ENCODE measurements at regions not wholly inside any gene's neighbourhood (a gene's known extent, or its start where the extent isn't known, plus 50 kb on each side); places are given as distances from the start of the nearest gene placed in this dataset.

GRCh38 chr2:193796847-193797246 is 1602.1 kb upstream of the TMEFF2 start:
- no peaks in the 10 kb centered on the region for H3K4me1 ChIP-seq
- H3K27me3 ChIP-seq: no peaks in the 10 kb centered on the region
- H3K9me3 ChIP-seq: no peaks in the 10 kb centered on the region
- TF ChIP-seq CTCF (IDR thresholded peaks at IDR 0.05): no peak
- no peak for TF ChIP-seq POLR2A (IDR thresholded peaks at IDR 0.05)
- no peak overlapping the region for H3K27ac ChIP-seq
- no peak for DNase-seq
- 74 to 78% methylated on average over 1 of the region's 1 CpG for WGBS, 2 donors
- intact Hi-C loops (cut with DNase I): no loop called here
- H3K36me3 ChIP-seq: no peaks in the 10 kb centered on the region
- H3K4me3 ChIP-seq (replicated peaks in 1 of 3): no peak overlapping the region

- Histone ChIP-seq H3K4me3 (replicated peaks in 1 of 3) (no peak overlapping the region), H3K27me3 (no peaks in the 10 kb centered on the region), H3K36me3 (no peaks in the 10 kb centered on the region), H3K9me3 (no peaks in the 10 kb centered on the region), H3K4me1 (no peaks in the 10 kb centered on the region), H3K27ac (no peak overlapping the region)
- 72 to 88% methylated on average over 6 of the region's 6 CpGs for WGBS, 2 donors
- TF ChIP-seq CTCF (IDR thresholded peaks at IDR 0.05) (no peak), POLR2A (IDR thresholded peaks at IDR 0.05) (no peak)
- intact Hi-C loops (cut with DNase I): no loop called here
- DNase-seq: no peak
Observed at GRCh38 chr2:193793914-193794313, 1599.2 kb upstream of the TMEFF2 start.

- WGBS, 2 donors: 55 to 69% methylated on average over 2 of the region's 2 CpGs
- Histone ChIP-seq H3K36me3 (no peaks in the 10 kb centered on the region), H3K27ac (no peak overlapping the region), H3K4me3 (replicated peaks in 1 of 3) (no peak overlapping the region), H3K27me3 (no peaks in the 10 kb centered on the region), H3K4me1 (no peaks in the 10 kb centered on the region), H3K9me3 (no peaks in the 10 kb centered on the region)
- intact Hi-C loops (cut with DNase I): no loop called here
- no peak for TF ChIP-seq POLR2A (IDR thresholded peaks at IDR 0.05)
- TF ChIP-seq CTCF (IDR thresholded peaks at IDR 0.05): no peak
- DNase-seq: no peak
Observed at GRCh38 chr2:193783681-193784080, 1588.9 kb upstream of the TMEFF2 start.

GRCh38 chr2:193778293-193778692 is 1583.6 kb upstream of the TMEFF2 start:
- H3K27me3 ChIP-seq: no peaks in the 10 kb centered on the region
- no peaks in the 10 kb centered on the region for H3K4me1 ChIP-seq
- no peak overlapping the region for H3K4me3 ChIP-seq (replicated peaks in 1 of 3)
- WGBS, 2 donors: 93 to 94% methylated on average over 4 of the region's 4 CpGs
- H3K27ac ChIP-seq: no peak overlapping the region
- no peak for DNase-seq
- TF ChIP-seq POLR2A (IDR thresholded peaks at IDR 0.05) (no peak), CTCF (IDR thresholded peaks at IDR 0.05) (no peak)
- H3K36me3 ChIP-seq: no peaks in the 10 kb centered on the region
- no peaks in the 10 kb centered on the region for H3K9me3 ChIP-seq
- intact Hi-C loops (cut with DNase I): no loop called here

- intact Hi-C loops (cut with DNase I): no loop called here
- Histone ChIP-seq H3K27ac (no peak overlapping the region), H3K4me1 (no peaks in the 10 kb centered on the region), H3K36me3 (no peaks in the 10 kb centered on the region), H3K9me3 (no peaks in the 10 kb centered on the region), H3K4me3 (replicated peaks in 1 of 3) (no peak overlapping the region), H3K27me3 (no peaks in the 10 kb centered on the region)
- no peak for TF ChIP-seq POLR2A (IDR thresholded peaks at IDR 0.05)
- no peak for TF ChIP-seq CTCF (IDR thresholded peaks at IDR 0.05)
- no peak for DNase-seq
- 70 to 86% methylated on average over 1 of the region's 1 CpG for WGBS, 2 donors
Observed at GRCh38 chr2:193776988-193777387, 1582.3 kb upstream of the TMEFF2 start.
